SK-N-MC (cell line): ENCODE measurements at regions not wholly inside any gene's neighbourhood (a gene's known extent, or its start where the extent isn't known, plus 50 kb on each side); places are given as distances from the start of the nearest gene placed in this dataset.

Source experiments
- EZH2 ChIP-seq: fragments of 200-600 bp; sonication (generic); IDR thresholded peaks from one replicate; pipeline ENCODE4 v1.6.1; 2017; ENCODE audit warnings: antibody characterized with exemption
- FOXP2 ChIP-seq: optimal IDR thresholded peaks from 2 replicates; pipeline ENCODE3; 2011; ENCODE audit warnings: mild to moderate bottlenecking, moderate library complexity; ENCODE audit not compliant: insufficient read depth; ENCODE audit errors: extremely low read length, control extremely low read depth
- POLR2AphosphoS5 ChIP-seq: IDR thresholded peaks from 2 replicates; pipeline ENCODE4 v1.6.1; 2012; ENCODE audit warnings: mild to moderate bottlenecking, low read depth, low read length, borderline replicate concordance

DNA sequence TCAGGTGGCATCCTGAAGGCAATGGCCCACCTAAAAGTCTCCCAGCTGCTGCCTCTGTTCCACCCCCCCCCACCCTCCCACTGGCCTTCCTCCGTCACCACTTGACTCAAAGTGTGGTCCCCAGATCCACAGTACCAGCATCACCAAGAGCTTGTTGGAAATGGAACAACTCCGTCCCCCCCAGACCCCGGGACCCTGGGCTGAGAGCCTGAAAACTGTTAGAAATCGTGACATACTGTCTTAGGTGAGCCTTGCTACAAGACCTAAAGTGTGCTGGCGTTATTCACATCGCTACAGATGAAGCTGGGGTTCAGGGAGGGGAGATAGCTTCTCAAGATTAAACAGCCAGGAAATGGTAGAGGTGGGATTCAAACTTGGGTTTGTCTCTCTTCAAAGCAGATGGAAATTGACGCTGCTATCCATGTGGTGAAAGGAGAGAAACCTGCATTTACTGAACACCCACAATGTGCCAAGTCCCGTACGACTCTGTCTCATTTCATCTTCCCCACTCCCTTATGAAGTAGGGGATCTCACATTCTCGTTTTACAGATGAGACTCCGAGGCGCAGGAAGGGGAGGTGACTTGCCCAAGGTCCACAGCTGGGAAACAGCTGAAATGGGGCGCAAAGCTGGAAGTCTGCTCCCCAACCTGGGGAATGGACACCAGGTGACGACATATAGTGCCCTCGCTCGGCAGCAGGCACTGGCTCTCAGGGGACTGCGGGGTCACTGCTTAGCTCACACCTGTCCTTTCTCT is 52.8 kb upstream of the IFFO2 start:
- no peak for TF ChIP-seq POLR2AphosphoS5
- no peak for TF ChIP-seq EZH2
- no peak for TF ChIP-seq FOXP2
